GM21367 (cell line): ENCODE measurements at regions not wholly inside any gene's neighbourhood (a gene's known extent, or its start where the extent isn't known, plus 50 kb on each side); places are given as distances from the start of the nearest gene placed in this dataset.

Source experiments
- ATAC-seq: cut with Tn5 transposase; IDR thresholded peaks from one replicate; pipeline ENCODE4 v1.9.1; 2021; ENCODE audit not compliant: unreplicated experiment

- ATAC-seq = no peak
These were observed 387.3 kb downstream of the HS3ST3B1 start for GRCh38 chr17:14688134-14688533.

DNA sequence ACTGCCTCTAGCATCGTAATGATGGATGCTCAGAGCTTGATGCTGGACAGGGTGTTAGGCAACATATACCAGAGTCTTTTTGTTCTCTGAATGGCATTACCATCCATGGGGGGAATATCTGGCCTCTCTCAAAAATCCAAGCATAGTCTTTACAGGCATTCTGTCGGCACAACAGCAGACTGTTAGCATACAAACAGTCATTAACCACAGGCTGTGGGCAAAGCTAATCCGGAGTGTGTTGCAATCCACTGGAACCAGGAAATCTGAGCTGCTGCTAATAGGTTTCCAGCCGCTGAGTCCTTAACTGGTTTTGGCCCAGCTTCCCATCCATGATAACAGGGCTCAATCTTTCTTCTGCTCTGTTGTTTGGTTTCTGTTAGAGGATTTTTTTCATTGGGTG, 371.9 kb downstream of the HS3ST3B1 start:
- ATAC-seq = no peak

- no peak for ATAC-seq
These were observed 370.0 kb downstream of the HS3ST3B1 start for GRCh38 chr17:14670861-14671260.

GRCh38 chr17:14664511-14664910, 363.6 kb downstream of the HS3ST3B1 start:
- ATAC-seq = no peak

DNA sequence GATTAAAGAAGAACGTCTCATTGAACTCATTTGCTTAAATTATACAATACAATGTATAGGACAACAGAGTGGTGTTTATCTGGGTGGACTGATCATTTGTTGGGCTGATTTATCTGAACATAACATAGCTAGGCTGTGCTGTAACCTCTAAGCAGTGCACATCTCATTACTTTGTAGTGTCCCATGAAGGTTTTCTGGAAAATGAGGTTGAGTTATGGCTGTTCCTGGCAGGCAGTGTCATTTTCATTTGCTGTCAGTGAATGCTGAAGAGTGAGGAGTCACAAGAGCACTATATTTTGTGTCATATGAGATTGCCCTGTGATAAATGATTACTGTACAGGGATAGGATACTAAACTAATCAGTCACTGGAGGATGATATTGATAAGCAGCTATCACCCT, 340.2 kb downstream of the HS3ST3B1 start:
- ATAC-seq = no peak

- no peak for ATAC-seq
These were observed 336.4 kb downstream of the HS3ST3B1 start for GRCh38 chr17:14637260-14637659.

GRCh38 chr17:14630621-14631020, 329.7 kb downstream of the HS3ST3B1 start:
- no peak for ATAC-seq

DNA sequence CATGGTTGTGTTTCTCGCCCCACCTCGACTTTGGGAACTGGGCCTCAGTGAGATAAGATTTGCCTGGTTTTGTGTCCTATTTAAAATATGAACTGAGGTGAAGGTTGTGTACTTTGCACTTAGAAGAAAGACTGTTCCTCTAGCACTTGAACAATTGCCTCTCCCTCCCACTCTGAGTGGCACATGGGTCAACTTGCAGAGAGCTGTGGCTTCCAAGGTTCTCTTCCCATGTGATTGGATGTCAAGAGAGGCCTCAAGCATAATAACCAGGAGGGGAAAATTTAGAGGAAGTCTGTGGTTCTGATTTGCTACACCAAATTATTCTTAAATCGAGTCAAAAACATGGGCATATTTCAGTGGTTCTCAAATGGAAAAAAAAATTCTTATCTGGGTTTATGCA, 329.2 kb downstream of the HS3ST3B1 start:
- no peak for ATAC-seq

GRCh38 chr17:14622615-14623101, 321.8 kb downstream of the HS3ST3B1 start:
- ATAC-seq = no peak

- ATAC-seq = no peak
These were observed 321.1 kb downstream of the HS3ST3B1 start for GRCh38 chr17:14621826-14622614.

GRCh38 chr17:14619821-14620220, 318.9 kb downstream of the HS3ST3B1 start:
- ATAC-seq = no peak

GRCh38 chr17:14616528-14616927, 315.6 kb downstream of the HS3ST3B1 start:
- no peak for ATAC-seq

DNA sequence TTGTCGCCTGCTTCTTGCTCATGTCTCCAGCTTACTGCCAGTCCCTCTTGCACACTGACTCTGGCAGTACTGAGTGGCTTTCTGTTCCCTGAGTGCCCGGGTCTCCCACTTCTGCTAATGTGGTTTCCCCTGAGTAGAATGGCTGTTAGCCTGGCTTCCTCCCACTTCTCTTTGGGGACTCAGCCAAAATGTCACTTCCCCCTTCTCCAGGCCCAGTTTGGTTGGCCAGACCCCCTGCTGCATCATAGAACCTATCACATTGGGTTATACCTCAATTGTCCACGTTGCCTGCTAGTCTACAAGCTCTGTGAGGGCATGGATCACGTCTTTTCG, 304.4 kb downstream of the HS3ST3B1 start:
- ATAC-seq = no peak

- no peak for ATAC-seq
These were observed 303.8 kb downstream of the HS3ST3B1 start for GRCh38 chr17:14604591-14605266.

DNA sequence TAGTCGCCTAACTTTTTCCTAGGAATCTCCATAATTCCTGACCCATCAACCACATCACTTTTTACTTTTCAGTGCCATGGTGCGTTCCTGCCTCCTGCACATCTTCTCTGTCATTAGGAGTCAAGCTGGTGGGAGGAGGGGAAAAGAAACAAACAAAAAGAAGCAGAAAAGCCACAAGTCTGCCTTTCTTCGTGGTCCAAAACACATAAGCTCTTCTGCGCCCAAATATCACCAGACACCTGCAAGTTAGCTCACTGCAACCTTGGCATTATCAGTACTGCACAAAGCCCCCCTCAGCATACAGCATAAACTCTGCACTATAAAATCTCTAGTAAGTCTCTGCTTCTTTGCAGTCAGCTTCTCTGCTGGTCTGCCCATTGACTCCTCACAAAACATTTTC, 295.3 kb downstream of the HS3ST3B1 start:
- ATAC-seq = no peak

DNA sequence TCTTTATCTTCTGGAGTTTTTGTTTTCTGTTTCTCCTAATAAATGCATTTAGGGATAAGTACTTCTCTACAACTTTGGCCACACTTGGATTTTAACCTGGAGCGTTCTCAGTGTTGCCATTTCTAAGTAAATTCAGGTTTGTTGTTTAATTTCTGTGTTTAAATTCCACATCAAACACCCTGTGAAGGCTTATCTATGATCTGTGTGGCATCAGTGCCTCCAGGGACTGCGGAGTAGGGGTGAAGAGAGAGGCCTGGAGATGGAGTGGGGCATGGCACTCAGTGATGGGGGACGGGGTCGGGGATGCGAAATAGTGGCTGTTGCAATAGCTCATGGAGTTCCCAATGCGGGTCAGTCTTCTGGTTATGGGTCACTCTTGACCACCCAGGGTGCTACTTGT, 294.8 kb downstream of the HS3ST3B1 start:
- no peak for ATAC-seq

DNA sequence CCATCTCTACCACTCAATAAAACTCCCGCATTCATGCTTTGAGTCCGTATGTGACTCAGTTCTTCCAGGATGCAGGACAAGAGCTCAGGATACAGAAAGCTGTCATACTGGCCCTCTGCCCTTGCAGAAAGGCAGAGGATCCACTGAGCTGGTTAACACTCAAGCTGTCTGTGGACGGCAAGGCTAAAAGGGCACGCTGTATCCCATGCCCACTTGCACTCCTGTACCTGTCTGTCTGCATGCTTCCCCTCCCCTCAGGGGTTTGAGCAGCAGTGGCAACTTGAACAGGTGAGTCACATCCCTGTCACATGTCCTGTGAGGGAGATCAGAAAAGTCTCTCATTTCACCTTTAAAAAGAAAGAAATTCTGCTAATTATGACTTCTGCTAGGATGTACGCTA, 293.8 kb downstream of the HS3ST3B1 start:
- no peak for ATAC-seq

GRCh38 chr17:14593956-14594355, 293.1 kb downstream of the HS3ST3B1 start:
- no peak for ATAC-seq

GRCh38 chr17:14590459-14591250, 289.8 kb downstream of the HS3ST3B1 start:
- ATAC-seq = no peak

DNA sequence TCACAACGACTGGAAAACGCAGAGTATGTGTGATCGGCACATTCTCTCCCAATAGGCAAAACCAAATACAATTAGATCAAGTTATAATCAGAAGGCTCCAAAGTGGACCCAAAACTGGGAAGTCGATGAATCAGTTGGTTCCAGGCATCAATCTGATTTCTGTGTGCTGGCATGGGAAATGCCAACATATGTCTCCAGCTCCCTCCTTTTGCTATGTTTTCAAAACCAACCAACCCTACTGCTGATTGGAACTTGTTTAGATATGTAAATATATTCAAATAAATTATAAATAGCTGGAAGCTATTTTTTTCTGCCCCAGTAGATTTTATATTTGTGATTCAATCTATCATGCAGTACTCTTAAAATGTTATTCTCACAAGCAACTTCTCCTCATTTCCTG, 284.2 kb downstream of the HS3ST3B1 start:
- ATAC-seq = no peak

GRCh38 chr17:14582996-14583395, 282.1 kb downstream of the HS3ST3B1 start:
- no peak for ATAC-seq
